GM18507 (cell line): ENCODE measurements at regions not wholly inside any gene's neighbourhood (a gene's known extent, or its start where the extent isn't known, plus 50 kb on each side); places are given as distances from the start of the nearest gene placed in this dataset.
"Not testable (repeated sequence)": the region's sequence is repeated elsewhere in the genome, so short reads cannot be mapped to it uniquely, and the experiment has no call there.

Experiments
- DNase-seq: peaks from one replicate; pipeline ENCODE4 v3.0.0; 2011; ENCODE audit warnings: low read depth; ENCODE audit not compliant: insufficient read length; ENCODE audit errors: extremely low spot score
- FAIRE-seq: peaks from 2 replicates; lab custom pipeline; 2011; peaks lifted over from hg19 to GRCh38; lab: Jason Lieb, UNC

GRCh38 chr4:59650861-59651260 is 1549.3 kb upstream of the ADGRL3 start:
- DNase-seq = no peak
- no peak for FAIRE-seq

- DNase-seq = no peak
- FAIRE-seq = no peak
Measured at GRCh38 chr4:59655996-59656395, 1544.1 kb upstream of the ADGRL3 start.

GRCh38 chr4:59664771-59665170 is 1535.4 kb upstream of the ADGRL3 start:
- DNase-seq (no peak), FAIRE-seq (no peak)

- FAIRE-seq (no peak), DNase-seq (no peak)
Measured at GRCh38 chr4:59666645-59667044, 1533.5 kb upstream of the ADGRL3 start.

GRCh38 chr4:59671037-59671436 is 1529.1 kb upstream of the ADGRL3 start:
- FAIRE-seq = no peak
- no peak for DNase-seq

GRCh38 chr4:59676389-59676788 is 1523.7 kb upstream of the ADGRL3 start:
- FAIRE-seq (no peak), DNase-seq (no peak)

GRCh38 chr4:59676992-59677391 is 1523.1 kb upstream of the ADGRL3 start:
- not testable (repeated sequence) for FAIRE-seq

DNA sequence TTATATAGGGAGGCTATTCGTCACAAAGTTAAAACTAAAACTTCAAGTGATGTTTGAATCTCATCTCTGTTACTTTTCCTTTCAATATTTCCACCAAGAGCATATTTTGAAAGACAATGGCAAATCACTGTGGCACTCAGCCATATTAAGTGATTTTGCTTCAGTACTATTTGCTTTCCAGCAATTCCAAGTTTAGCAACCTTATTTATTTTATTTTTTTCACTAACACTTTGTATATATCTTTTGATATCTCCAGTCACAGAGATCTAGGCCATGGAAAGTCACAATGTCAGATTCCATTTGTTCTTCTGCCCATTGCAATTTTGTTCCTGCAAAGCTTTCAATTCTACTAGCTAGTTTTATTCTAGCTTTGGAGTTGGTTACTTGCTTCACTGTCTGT is 1514.5 kb upstream of the ADGRL3 start:
- FAIRE-seq (no peak), DNase-seq (no peak)

More at GRCh38 chr4:59676992-59677391, 1523.1 kb upstream of the ADGRL3 start:
- DNase-seq = not testable (repeated sequence)

DNA sequence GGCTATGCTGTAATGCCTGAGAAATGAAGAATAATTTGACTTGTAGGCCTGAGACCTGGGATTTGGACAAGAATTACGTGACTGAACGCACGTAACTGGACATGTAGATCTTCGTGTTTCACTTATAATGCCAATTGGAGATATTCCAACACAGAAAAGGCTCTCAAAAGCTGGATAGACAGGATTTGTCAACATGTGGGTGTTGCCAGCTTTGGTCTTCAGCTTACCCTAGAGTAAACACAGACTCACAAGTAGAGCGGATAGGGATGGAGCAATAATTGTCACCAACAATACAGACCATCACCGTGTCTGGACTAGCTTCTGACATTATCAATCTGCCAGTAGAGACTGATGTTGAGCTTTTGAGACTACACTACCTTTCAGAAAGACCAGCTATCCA is 1511.0 kb upstream of the ADGRL3 start:
- FAIRE-seq (no peak), DNase-seq (no peak)

DNA sequence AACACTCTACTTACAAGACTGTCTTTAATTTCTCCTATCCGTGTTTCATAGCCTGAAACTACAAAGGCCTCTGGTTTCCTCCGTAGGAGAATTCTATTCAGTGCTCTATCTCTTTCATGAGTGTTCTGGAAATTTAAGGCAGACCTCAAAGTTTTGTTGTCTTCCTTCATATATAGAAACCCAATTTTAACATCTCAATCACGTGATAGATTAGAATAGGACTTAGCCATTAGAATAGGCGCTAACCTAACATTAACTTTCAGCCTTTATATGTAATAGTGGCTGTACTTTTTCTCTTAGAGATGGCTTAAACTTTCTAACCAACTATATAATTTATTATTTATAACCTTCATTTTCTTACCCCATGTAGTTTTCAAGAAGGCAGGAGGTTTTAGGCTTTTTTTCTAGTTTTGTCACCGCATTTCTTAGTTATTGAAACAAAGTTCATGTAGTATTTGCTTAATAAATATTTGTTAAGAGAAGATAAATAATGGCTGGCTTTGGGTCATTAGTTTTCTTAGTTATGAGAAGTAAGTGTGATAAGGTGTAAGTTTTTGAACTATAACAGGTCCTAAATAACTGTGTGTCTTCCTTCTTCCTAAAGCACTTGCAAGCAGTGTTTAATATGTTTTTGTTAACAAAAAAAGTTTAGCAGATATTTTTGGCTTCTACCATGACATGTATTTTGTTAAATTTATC is 1504.6 kb upstream of the ADGRL3 start:
- FAIRE-seq = no peak
- DNase-seq = no peak

GRCh38 chr4:59698041-59698440 is 1502.1 kb upstream of the ADGRL3 start:
- DNase-seq (no peak), FAIRE-seq (no peak)

GRCh38 chr4:59700651-59701050 is 1499.5 kb upstream of the ADGRL3 start:
- FAIRE-seq (no peak), DNase-seq (no peak)

- no peak for DNase-seq
- FAIRE-seq = no peak
Measured at GRCh38 chr4:59704616-59705015, 1495.5 kb upstream of the ADGRL3 start.

DNA sequence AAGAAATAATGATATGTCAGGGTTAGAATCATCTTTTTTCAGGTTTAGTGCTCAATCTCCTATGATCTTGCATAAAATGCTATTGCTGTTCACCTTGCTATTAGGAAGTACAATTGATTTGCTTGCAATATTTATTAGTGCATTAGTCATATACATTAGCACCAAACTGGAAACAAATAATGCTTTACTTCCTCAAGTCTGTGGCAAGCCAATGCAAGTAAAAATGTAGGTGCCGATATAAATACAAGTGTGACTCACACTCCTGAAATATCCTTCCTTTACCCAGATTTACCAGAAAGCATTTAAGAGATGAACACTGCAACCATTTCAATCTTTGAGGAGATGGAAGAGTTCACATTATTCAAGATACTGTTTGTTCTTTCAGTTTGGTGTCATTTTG is 1487.7 kb upstream of the ADGRL3 start:
- FAIRE-seq (no peak), DNase-seq (no peak)

DNA sequence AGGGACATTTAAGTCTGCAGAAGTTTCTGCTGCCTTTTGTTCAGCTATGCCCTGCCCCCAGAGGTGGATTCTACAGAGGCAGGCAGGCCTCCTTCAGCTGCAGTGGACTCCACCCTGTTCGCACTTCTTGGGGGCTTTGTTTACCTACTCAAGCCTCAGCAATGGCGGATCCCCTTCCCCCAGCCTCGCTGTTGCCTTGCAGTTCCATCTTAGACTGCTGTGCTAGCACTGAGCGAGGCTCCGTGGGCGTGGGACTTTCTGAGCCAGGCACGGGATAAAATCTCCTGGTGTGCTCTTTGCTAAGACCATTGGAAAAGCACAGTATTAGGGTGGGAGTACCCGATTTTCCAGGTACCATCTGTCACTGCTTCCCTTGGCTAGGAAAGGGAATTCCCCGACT is 1475.8 kb upstream of the ADGRL3 start:
- not testable (repeated sequence) for FAIRE-seq, DNase-seq

DNA sequence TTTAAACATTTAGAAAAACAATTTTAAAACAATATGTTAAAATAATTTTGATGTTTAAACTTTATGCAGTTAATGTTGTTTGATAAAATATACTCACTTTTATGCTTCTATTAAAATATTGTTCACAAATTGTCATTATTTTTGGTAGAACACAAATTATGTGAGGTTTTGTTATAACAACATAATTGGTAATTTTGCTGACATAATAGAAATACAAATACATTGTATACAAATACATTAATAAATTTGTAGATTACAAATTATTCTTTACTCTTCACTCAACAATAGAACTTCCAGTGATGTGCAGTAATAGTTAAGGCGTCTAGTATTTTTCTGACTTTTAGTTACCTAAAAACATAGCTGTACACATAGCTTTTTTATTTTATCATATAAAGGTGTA is 1472.4 kb upstream of the ADGRL3 start:
- DNase-seq (no peak), FAIRE-seq (no peak)

- FAIRE-seq (no peak), DNase-seq (no peak)
Measured at GRCh38 chr4:59728496-59728895, 1471.6 kb upstream of the ADGRL3 start.

DNA sequence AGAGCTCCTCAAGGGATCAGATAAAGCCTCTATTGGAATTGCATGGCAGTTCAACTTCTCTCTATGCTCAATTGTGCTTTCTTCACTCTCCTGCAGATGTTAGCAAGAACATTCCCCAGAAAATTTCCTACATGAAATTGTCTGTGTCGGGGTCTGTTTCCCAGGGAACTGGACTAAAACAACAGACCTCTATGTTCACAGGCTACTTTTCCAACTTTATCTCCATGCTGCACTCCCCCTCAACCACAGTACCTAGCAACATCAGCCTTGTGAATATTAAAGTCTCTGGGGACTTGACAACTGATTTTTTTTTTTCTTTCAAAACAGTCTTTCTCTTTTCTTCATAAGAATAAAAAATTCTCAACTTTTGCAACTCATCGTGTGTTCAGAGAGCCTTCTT is 1470.8 kb upstream of the ADGRL3 start:
- FAIRE-seq = no peak
- DNase-seq = no peak

GRCh38 chr4:59748433-59748832 is 1451.7 kb upstream of the ADGRL3 start:
- DNase-seq (no peak), FAIRE-seq (no peak)

GRCh38 chr4:59759082-59759825 is 1440.9 kb upstream of the ADGRL3 start:
- DNase-seq (no peak), FAIRE-seq (no peak)

DNA sequence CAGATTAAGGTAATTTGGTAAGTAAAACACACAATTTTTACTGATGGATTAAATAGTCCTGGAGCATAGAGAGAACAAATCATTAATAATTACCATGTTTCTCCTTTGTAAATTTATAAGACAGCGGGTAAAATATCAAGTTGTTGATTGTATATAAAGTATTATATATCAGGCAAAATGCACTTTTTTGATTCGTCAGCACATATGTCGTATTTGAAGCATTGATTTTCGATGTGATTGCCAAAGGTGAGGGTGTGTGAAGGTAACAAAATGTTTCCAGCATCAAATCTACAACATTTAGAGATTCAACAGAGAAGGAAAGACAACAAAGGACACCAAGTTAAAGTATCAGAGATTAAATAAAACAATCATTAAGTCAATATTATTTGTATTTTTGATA is 1437.8 kb upstream of the ADGRL3 start:
- FAIRE-seq (no peak), DNase-seq (no peak)
